ENCODE measurements at regions not wholly inside any gene's neighbourhood (a gene's known extent, or its start where the extent isn't known, plus 50 kb on each side); places are given as distances from the start of the nearest gene placed in this dataset.

DNA sequence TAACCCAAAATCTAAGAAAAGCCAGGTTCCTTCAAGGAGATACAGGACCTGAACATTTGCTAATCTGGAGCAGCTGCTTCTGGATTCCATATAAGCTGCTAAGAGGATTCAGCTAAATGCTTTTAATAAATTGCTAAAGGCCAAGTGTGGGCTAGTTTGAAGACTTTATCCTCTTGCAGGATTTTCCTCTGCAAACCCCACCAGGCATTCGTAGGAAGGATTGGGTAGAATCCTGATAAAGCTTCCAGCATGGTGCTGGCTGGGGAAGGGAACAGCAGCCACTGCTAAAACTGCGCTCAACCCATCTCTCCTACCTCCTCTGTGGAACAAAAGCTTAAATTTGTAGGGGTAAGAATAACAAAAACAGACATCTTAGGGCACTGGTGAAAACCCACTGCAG is 61.3 kb upstream of the TAB3 start:
- DNase-seq: no peak

DNA sequence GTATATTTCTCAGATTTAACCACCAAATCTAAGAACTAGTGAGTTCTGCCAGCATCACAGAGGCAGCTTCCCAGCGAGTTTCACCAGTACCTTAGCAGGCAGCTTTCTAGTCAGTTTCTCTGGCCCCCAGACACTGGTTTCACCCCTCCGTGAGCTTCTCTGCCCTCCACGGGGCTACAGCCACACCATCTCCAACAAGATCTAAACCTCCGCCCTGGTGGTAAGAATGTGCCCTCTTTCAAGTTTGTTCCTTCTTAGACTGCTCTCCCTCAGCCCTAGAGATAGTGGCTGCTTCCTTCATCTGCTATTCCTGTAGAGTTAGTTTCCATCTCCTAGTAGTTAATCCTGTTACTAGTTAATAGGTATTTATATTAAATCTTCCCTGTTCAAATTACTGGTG is 60.5 kb upstream of the TAB3 start:
- no peak for DNase-seq

DNA sequence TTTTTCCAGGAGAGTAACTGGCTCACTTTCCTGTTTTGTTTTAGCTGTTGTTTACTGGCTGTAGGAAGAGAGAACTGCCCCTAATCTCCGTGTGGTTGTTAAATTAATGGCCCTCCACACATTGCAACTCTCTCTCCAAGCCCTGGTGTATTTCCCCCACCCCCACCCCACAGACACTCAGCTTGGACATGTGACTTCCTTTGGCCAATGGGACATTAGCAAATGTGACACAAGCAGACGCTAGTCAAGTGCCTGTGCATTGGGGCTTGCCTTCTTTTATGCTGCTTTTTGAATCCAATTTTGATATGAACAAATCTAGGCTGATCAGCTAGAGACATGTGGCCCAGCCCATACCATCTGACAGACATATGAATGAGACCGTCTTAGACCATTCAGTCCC is 59.6 kb upstream of the TAB3 start:
- no peak for DNase-seq

DNA sequence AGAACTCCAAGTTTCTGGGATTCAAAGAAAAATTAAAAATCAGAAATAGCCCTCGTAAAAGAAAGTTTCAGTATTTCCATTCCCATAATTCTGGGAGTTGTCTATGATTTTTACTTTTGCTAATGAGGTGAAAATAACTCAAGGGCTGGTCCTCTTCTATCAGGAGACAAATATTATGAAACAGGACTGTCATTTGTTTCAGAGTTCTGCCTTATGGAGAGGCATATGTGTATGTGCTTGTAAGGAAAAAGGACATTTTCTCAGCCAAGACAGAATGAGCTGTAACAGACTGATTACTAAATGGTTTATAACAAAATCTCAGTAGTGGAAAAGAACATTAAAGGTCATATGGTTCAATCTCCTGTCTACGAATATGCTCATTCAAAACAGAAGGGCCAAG is 59.0 kb upstream of the TAB3 start:
- no peak for DNase-seq

DNA sequence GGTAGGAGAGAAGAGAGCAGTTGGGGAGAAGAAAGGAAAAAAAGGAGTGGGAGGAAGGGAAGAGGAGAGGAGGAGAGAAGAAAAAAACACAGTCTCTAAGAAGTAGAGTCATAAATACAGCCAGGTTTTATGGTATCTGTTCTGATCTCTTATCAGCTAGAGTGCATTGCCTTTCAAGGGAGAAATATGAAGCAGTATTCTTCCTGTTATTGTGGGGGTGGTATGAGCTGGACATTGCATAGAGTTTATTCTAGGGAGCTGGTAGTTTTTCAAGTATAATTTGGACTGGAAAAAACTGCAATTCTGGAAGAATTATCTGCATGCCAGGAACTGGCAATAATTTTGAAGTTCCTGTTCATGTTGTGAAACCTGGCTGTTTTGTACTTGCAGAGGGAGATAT is 54.9 kb upstream of the TAB3 start:
- DNase-seq: no peak

DNA sequence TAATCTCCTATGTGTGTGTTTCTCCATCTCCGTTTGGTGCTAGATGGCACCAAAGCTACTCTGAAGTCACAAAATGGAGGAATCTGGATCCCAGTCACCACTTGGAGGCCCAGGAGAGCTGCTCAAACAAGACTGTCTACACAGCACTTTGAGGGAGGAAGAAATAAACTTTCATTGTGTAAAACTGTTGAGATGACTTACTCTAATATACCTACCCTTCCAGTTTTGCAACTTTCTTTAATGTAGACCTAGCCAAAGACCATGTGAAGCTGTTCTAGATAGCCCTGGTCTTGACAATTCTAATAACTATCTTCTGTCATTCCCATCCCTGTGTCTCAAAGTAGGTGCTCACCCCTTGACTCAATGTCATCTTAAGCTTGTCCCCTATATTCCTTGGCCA is 52.8 kb upstream of the TAB3 start:
- DNase-seq: no peak

DNA sequence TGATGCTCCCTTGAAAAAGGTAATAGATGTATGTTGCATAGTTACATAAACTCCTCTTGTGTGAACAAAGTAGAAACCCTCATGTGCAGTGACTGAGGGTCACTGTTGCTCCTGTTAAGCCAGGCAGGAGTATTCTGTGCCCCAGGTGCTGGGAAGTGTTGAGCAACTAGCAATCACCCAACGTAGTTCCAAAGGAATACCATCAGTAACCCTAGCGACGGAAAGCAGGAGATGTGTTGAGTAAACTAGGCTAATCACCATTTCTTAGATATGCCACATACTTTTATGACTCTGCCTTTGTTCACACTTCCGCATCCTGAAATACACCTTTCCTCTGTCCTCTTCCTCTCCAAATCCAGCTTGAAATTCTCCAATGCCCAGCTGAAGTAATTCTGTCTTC is 50.9 kb upstream of the TAB3 start:
- no peak for DNase-seq
